Stimulated activated CD8-positive, alpha-beta memory T cell treated with anti-CD3 and anti-CD28 coated beads, Interleukin-12 subunit alpha, Interleukin-12 subunit beta, amount 100 ng/mL, for 1 hour (primary cell): ENCODE measurements at regions not wholly inside any gene's neighbourhood (a gene's known extent, or its start where the extent isn't known, plus 50 kb on each side); places are given as distances from the start of the nearest gene placed in this dataset.

Source experiments
- DNase-seq: peaks from one replicate; pipeline ENCODE4 v3.0.0-alpha.2; 2020; ENCODE audit warnings: low read depth

GRCh38 chr15:39279311-39279710, 301.6 kb upstream of the THBS1 start:
- DNase-seq: no peak

DNA sequence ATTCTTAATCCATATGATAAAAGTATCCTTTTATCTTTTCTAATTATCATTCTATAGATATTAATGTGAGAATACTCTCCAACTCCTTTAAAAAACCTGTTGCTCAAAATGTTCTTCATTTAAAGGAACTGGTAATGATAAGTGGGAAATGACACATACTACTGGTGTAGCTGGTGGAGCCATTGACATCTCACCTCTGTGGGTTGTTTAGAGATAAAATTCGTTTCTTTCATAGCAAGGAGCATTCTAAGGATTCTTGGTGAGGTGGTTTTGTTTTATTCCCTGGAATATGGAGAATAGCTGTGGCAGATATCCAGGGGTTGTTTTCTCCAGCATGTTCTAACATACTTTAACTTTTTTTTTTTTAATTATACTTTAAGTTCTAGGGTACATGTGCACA, 299.8 kb upstream of the THBS1 start:
- DNase-seq: no peak

DNA sequence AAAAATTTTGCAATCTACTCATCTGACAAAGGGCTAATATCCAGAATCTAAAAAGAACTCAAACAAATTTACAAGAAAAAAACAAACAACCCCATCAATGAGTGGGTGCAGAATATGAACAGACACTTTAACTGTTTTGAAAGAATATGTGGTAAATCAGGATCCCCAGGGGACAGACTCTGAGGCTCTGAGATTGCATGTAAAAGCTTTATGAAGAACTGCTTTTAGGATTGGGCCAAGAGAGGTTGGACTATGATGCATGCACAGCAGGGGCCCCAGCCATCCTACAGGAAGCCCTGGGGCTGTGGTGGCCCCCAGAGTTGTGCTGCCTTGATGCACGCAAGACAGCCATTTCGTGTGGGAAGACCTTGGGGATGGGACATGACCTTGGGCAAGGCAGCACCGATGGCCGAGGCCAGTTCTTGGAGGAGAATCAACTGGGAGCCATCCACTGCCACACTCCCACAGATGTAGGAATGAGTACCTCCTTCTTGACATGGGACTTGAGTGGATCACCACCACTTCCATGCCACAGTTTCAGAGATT, 298.1 kb upstream of the THBS1 start:
- DNase-seq: no peak

DNA sequence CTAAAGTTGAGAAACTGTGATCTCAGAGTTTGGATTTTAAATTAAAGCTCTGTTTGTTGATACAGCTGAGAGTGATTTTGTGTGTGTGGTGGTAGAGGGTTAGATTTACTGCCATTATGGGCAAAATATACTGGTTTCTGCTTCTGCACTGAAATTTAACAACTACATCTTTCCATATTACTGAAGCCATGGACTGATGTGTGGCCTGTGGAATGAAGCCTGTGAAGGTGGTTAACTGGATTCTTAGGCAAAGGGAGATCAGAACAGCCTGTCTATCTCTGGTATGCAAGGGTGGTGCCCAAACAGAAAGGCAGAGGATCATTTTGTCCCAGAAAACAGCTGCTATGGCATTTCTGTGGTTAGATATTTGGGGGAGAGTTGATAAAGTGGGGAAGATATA, 297.3 kb upstream of the THBS1 start:
- DNase-seq: no peak

GRCh38 chr15:39285071-39285470, 295.8 kb upstream of the THBS1 start:
- no peak for DNase-seq

DNA sequence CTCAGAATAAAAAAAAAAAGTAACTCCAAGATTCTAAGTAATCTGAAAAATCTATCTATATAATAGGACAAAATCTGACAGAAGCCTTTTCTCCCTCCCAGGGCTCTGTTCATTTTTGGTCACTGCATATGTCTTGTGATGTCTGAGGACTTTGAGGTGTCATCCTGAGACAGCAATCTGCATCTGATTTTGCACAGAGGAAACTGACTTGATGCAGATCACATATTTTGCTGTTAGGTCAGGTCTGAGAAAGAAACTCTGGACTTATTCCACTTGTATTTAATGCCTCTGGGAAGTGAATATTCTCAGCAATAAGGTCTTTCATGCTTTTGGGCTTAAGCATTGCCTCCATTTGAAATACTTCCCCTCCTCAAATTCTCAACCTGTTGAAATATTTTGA, 295.2 kb upstream of the THBS1 start:
- DNase-seq: no peak

GRCh38 chr15:39286706-39287105, 294.2 kb upstream of the THBS1 start:
- DNase-seq: no peak

DNA sequence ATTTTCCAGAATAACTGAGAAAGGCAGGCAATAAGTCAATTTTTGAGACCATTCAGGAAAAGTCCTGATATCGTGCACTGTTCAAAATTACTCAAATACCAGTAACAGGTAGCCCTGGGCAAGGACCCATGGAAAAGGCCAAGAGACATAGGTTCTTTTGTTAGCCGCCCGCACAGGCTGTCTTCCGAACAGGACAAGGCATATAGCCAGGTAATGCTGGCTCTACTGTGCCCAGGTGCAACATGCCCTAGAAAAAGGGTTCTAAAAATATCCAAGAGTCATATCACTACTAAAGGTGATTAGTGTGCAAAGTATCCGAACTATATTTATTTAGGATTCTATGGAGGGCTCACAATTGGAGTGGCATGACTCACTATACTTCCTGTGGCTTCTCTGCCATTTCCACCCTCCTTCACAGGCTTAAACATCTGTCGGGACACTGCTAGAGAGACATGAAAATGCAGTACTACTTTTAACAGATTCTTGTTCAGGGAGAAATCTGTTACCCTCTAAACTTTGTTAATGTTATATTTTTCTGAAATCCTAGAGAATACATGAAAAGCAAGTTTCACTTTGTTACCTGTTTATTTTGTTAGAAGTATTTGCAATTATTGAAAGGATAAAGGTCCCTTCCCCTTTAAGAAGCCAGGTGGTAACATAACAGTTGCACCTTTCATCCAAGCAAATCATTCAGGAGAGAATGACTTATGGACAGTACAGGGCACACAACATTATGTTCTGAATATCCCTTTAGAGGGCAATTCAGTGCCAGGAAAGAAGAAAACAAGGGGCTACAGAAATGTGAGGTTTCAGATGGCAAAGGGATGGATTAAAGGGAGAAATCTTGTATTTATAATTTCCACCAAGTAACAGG, 293.3 kb upstream of the THBS1 start:
- DNase-seq: no peak

DNA sequence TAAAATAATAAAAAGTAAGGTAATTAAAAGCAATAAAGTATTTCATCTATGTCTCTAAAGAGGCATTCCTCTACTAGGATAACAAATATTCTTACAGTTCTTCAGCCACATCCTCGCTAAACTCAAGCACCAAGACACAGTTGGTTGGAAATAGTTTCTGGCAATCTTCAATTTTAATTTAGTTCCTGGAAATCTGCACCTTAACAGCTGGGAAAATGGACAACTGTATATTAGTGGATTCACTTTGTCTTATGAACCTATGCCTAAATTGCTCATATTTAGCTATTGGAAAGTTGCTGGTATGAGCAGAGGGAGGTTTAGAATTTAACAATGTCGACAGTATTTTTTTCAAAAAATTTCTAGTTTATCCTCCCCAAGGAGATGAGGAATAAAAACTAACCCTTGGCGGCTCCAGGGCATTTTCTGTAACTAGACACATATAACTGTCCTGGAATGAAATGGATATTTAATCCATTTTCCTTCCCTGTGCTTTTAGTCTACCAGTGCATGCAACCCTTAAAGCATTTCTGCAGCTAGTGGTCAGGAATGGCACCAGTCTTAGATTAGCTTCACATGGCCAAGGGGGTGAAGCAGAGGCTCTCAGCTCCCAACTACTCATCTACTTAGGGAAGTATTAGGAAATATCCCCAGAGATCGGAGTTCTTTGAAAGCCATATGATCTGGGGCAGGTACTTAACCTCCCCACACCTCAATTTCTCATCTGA, 290.0 kb upstream of the THBS1 start:
- DNase-seq: no peak

GRCh38 chr15:39291690-39292089, 289.2 kb upstream of the THBS1 start:
- no peak for DNase-seq

GRCh38 chr15:39296955-39297354, 283.9 kb upstream of the THBS1 start:
- no peak for DNase-seq

DNA sequence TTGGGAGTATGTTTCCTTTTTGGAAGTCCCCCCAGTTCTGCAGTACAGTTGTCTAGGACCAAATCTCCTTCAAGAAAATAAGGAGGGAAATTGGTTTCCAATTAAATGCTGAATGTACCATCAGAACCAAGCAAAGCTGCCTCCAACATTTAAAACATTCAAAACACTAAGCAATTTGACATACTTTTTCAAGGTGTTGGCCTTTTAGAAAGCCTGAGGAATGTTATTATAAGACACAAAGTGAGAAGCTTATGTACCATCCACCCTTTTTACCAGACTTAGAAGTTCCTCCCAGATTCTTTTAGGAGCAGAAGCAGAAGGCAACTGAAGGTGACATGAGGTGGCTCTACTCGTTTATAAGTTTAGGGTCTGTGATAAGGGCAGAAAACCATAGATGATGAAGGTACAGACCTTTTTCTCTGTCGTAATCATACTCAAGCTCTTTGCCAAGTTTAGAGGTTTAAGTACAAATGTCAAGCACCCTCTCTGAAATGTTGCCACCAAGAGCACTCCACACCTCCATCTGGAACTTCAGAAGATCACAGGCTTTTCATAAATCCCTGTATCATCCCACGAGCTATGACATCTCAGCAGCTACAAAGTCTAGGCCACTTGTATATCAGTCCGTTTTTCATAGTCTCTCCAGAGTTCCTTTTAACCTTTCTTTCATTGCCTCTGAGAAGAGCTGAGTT, 282.5 kb upstream of the THBS1 start:
- DNase-seq: no peak

- DNase-seq: no peak
These were observed 281.2 kb upstream of the THBS1 start for GRCh38 chr15:39299486-39300267.

DNA sequence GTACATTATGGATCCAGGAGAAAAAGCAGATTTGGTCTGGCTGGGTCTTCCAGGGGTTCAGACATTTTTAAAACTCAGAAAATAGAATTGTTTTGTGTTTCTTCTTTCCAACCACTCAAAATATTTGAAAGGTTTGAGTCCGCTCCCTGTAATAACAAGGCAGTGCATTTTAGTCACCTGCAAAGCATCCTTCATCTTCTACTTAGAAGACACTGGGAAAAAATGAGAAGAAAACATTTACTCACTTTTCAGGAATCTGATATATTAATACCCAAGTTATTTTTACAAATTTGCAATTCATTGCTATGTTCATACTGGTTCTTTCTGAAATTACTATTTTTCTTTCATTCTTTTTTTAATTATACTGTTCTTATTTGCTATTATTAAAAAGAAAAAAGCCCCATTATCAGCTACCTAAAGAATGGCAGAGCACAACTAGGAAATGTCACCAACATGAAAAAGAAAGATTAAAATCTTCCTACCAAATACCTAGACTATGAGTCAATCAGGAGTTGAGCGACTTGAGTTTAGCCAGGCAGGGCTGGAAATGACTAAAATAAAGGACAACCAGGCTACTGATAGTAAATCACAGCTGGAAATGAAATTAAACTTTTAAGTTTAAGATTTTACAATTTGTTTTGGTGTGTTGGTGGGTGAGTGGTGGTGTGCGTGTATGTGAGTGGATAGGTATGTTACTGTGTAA, 280.3 kb upstream of the THBS1 start:
- DNase-seq: no peak

DNA sequence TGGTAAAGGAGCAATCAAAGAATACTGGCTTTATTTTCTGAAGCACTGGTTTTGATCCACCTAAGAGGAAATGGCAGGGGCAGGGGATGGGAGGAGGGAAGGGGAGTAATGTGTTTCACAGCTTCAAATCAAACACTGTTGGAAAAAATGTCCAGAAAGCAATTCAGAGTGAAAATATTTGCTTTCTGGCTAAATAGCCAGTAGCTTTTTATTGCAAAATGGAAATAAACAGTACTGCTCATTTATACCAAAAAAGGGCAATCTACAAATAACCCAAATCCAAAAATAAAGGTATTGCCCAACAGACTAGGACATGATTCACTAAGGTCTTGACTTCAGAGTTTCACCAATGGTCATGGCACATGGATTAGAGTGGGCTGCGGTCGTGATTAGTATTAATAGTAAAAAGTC, 279.3 kb upstream of the THBS1 start:
- DNase-seq: no peak

DNA sequence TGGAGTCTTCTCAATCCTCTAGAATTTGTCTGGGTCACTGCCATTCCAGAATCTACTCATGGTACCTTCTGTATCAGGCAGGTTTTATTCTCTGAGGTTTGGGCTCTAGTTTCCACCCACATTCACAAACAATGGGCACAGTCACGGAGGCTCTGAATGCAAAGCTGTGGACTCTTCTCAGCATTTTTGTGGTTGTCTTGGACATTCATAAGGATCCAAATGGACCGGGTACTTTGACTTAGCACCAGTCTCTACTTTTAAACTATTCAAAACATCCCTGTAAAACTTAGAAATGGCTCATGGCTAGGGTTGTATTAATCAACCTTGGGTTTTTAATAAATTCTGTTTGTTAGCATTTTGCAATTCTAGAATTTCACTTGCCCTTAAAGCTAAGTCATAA, 277.9 kb upstream of the THBS1 start:
- DNase-seq: no peak

GRCh38 chr15:39304201-39304841, 276.6 kb upstream of the THBS1 start:
- no peak for DNase-seq

GRCh38 chr15:39304931-39305728, 275.7 kb upstream of the THBS1 start:
- no peak for DNase-seq

- DNase-seq: no peak
These were observed 270.2 kb upstream of the THBS1 start for GRCh38 chr15:39310633-39311032.

DNA sequence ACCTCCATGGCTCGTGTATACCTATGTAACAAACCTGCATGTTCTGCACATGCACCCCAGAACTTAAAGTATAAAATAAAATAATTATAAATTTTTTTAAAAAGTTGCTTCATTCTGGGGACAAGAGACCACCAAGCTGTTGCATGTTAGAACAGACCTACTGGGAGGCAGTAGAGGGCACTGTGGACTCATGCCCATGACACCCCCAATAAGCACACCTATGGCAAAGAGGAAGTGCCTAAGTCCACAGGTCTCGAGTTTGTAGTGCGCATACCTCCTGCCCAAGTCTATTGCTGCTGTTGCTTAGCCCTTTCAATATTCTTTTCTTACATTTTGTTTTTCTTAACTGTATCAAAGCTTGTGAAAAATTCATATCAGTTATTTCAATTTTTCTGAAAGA, 267.9 kb upstream of the THBS1 start:
- no peak for DNase-seq
